HCT116 (cell line): ENCODE measurements at regions not wholly inside any gene's neighbourhood (a gene's known extent, or its start where the extent isn't known, plus 50 kb on each side); places are given as distances from the start of the nearest gene placed in this dataset.

Experiments used
- ATAC-seq: fragments of 200-7000 bp; cut with Tn5 transposase; 2 replicates; pipeline ENCODE4 v1.9.1; 2020; ENCODE audit warnings: mild to moderate bottlenecking, moderate library complexity
- BruUV-seq: library from RNA; stranded (reverse); fragments of 400-500 nt; replicated peaks from 2 replicates; lab custom pipeline; 2021; lab: Mats Ljungman, UMichigan
- CTCF ChIA-PET: fragments of 300-600 bp; sonication (Branson Sonifier 250); formaldehyde crosslinking; loops from one replicate; lab custom pipeline; 2021; ENCODE audit warnings: antibody characterized with exemption; lab: Charles Lee
- POLR2A ChIA-PET: fragments of 300-600, 350-600 bp; sonication (Branson Sonifier 250); formaldehyde crosslinking; loops from one replicate; lab custom pipeline; 2021; ENCODE audit warnings: antibody characterized with exemption; lab: Charles Lee
- RAD21 ChIA-PET, 2 experiments: fragments of 300-600 bp; sonication (Branson Sonifier 250); formaldehyde crosslinking; loops; one replicate each; lab custom pipeline; 2023; ENCODE audit warnings: low total read pairs in 2 of 2; ENCODE audit not compliant: uncharacterized antibody in 2 of 2, unreplicated experiment in 2 of 2, low non-redundant PET in 1 of 2; lab: Charles Lee
- DNase-seq: peaks from one replicate; pipeline ENCODE4 v3.0.0-alpha.2; 2010; ENCODE audit warnings: low read depth, low spot score
- H2AFZ ChIP-seq: fragments of 200-600 bp; shearing (Covaris generic), sonication (generic); 2 replicates; pipeline ENCODE4 v1.6.1; 2017; ENCODE audit warnings: low read depth, mixed run types, mixed read lengths, antibody characterized with exemption, low read length; ENCODE audit not compliant: poor library complexity, severe bottlenecking
- H3K27ac ChIP-seq: 2 replicates; pipeline ENCODE4 v1.5.1; 2012; ENCODE audit warnings: low read depth, low read length
- H3K27me3 ChIP-seq: fragments of 200-600 bp; sonication (generic); 2 replicates; pipeline ENCODE4 v1.6.1; 2016; ENCODE audit warnings: mixed run types, low read length, mixed read lengths; ENCODE audit not compliant: insufficient read depth
- H3K36me3 ChIP-seq, 2 experiments: fragments of 200-500 bp in 1 of 2; fragments of 200-600 bp in 1 of 2; sonication (Bioruptor generic) in 1 of 2; sonication (generic) in 1 of 2; 2 replicates each; pipeline versions ENCODE4 v1.5.1 to v1.6.1; 2014 to 2016; ENCODE audit warnings: low read length in 2 of 2, inconsistent platforms in 1 of 2, mixed read lengths in 1 of 2, mixed run types in 1 of 2; ENCODE audit not compliant: insufficient read depth in 2 of 2, control insufficient read depth in 1 of 2
- H3K4me1 ChIP-seq, 2 experiments: fragments of 200-600 bp in 1 of 2; sonication (generic) in 1 of 2; 2 replicates each; pipeline versions ENCODE4 v1.5.1 to v1.6.1; 2012 to 2017; ENCODE audit warnings: low read length in 2 of 2, inconsistent platforms in 1 of 2, mild to moderate bottlenecking in 1 of 2, mixed read lengths in 1 of 2, mixed run types in 1 of 2, moderate library complexity in 1 of 2; ENCODE audit not compliant: insufficient read depth in 2 of 2, control insufficient read depth in 1 of 2
- H3K4me2 ChIP-seq: fragments of 200-600 bp; sonication (generic); 2 replicates; pipeline ENCODE4 v1.6.1; 2017; ENCODE audit warnings: mixed run types, low read length, mixed read lengths
- H3K4me3 ChIP-seq, 2 experiments: fragments of 200-600 bp in 1 of 2; sonication (generic) in 1 of 2; replicated peaks in 1 of 2; 2 replicates each; pipeline ENCODE4 v1.5.1; 2011 to 2016; ENCODE audit warnings: low read length in 2 of 2, control low read depth in 1 of 2, low read depth in 1 of 2, mild to moderate bottlenecking in 1 of 2, mixed read lengths in 1 of 2, mixed run types in 1 of 2
- H3K79me2 ChIP-seq: fragments of 200-600 bp; sonication (generic); 2 replicates; pipeline ENCODE4 v1.6.1; 2017; ENCODE audit warnings: mild to moderate bottlenecking, mixed run types, low read length, moderate library complexity, mixed read lengths; ENCODE audit not compliant: insufficient read depth
- H3K9ac ChIP-seq: fragments of 200-600 bp; sonication (generic); 2 replicates; pipeline ENCODE4 v1.6.1; 2016; ENCODE audit warnings: low read length, mixed read lengths
- H3K9me2 ChIP-seq: fragments of 200-600 bp; sonication (generic), shearing (Covaris generic); 2 replicates; pipeline ENCODE4 v1.6.1; 2017; ENCODE audit warnings: mixed run types, mild to moderate bottlenecking, moderate library complexity; ENCODE audit not compliant: insufficient read depth
- H3K9me3 ChIP-seq, 2 experiments: fragments of 200-500 bp in 1 of 2; fragments of 200-600 bp in 1 of 2; sonication (Bioruptor generic) in 1 of 2; sonication (generic) in 1 of 2; 2 replicates each; pipeline ENCODE4 v1.6.1; 2014 to 2017; ENCODE audit warnings: low read length in 2 of 2, mixed read lengths in 2 of 2, inconsistent platforms in 1 of 2, low read depth in 1 of 2, mild to moderate bottlenecking in 1 of 2, mixed run types in 1 of 2, moderate library complexity in 1 of 2; ENCODE audit not compliant: control insufficient read depth in 1 of 2, insufficient read depth in 1 of 2
- H4K20me1 ChIP-seq: fragments of 200-600 bp; sonication (generic), shearing (Covaris generic); 2 replicates; pipeline ENCODE4 v1.6.1; 2017; ENCODE audit warnings: mixed run types, mild to moderate bottlenecking, moderate library complexity; ENCODE audit not compliant: insufficient read depth
- ATF3 ChIP-seq: IDR thresholded peaks from 2 replicates; pipeline ENCODE4 v1.6.1; 2012
- CBX3 ChIP-seq: IDR thresholded peaks from 2 replicates; pipeline ENCODE4 v1.6.1; 2012; ENCODE audit warnings: low read depth
- CEBPB ChIP-seq: IDR thresholded peaks from 2 replicates; pipeline ENCODE4 v1.6.1; 2012; ENCODE audit warnings: low read depth
- CTCF ChIP-seq, 3 experiments: fragments of 200-600 bp in 1 of 3; sonication (generic) in 1 of 3; IDR thresholded peaks in 2 of 3; conservative IDR thresholded peaks in 1 of 3; 2 replicates each; pipeline ENCODE4 v1.5.1; 2012 to 2017; ENCODE audit warnings: low read depth in 2 of 3, low read length in 2 of 3, antibody characterized with exemption in 1 of 3, borderline replicate concordance in 1 of 3, control low read depth in 1 of 3, mild to moderate bottlenecking in 1 of 3, mixed read lengths in 1 of 3, mixed run types in 1 of 3, moderate library complexity in 1 of 3; ENCODE audit not compliant: insufficient read depth in 1 of 3
- ELF1 ChIP-seq: IDR thresholded peaks from 2 replicates; pipeline ENCODE4 v1.6.1; 2012; ENCODE audit warnings: low read depth, borderline replicate concordance
- EZH2 ChIP-seq: fragments of 200-600 bp; sonication (generic); IDR thresholded peaks from 2 replicates; pipeline ENCODE4 v1.6.1; 2017; ENCODE audit warnings: antibody characterized with exemption, mixed run types
- EZH2phosphoT487 ChIP-seq: fragments of 200-600 bp; IDR thresholded peaks from 2 replicates; pipeline ENCODE4 v1.6.1; 2018; ENCODE audit warnings: antibody characterized with exemption, borderline replicate concordance
- FOSL1 ChIP-seq: IDR thresholded peaks from 2 replicates; pipeline ENCODE4 v1.6.1; 2012; ENCODE audit warnings: low read depth
- JUND ChIP-seq: IDR thresholded peaks from 2 replicates; pipeline ENCODE4 v1.6.1; 2012
- MAX ChIP-seq: IDR thresholded peaks from 2 replicates; pipeline ENCODE4 v1.6.1; 2012
- POLR2A ChIP-seq: IDR thresholded peaks from 2 replicates; pipeline ENCODE4 v1.7.0; 2011; ENCODE audit warnings: borderline replicate concordance; ENCODE audit not compliant: insufficient read depth, insufficient read length; ENCODE audit errors: extremely low read depth
- POLR2AphosphoS5 ChIP-seq: IDR thresholded peaks from 2 replicates; pipeline ENCODE4 v1.6.1; 2011; ENCODE audit warnings: mild to moderate bottlenecking, low read depth, low read length, moderate library complexity
- SIN3A ChIP-seq: IDR thresholded peaks from 2 replicates; pipeline ENCODE4 v1.6.1; 2012; ENCODE audit warnings: low read depth
- SP1 ChIP-seq: IDR thresholded peaks from 2 replicates; pipeline ENCODE4 v1.6.1; 2012; ENCODE audit warnings: low read depth
- SRF ChIP-seq: IDR thresholded peaks from 2 replicates; pipeline ENCODE4 v1.6.1; 2012; ENCODE audit warnings: low read depth
- YY1 ChIP-seq: IDR thresholded peaks from 2 replicates; pipeline ENCODE4 v1.6.1; 2011; ENCODE audit warnings: low read length, low read depth, moderate library complexity, mild to moderate bottlenecking; ENCODE audit not compliant: insufficient replicate concordance; ENCODE audit errors: extremely low read depth
- ZFX ChIP-seq: fragments of 450-650 bp; IDR thresholded peaks from 2 replicates; pipeline ENCODE4 v1.6.1; 2017
- intact Hi-C: fragments of 100-400 bp; cut with micrococcal nuclease; formaldehyde crosslinking; loops from 2 replicates; pipeline ENCODE4 v1.10.0; 2022

GRCh38 chr13:53241891-53242348 is 213.3 kb downstream of the OLFM4 start:
- H3K4me1 ChIP-seq, result no peaks in the 10 kb centered on the region
- TF ChIP-seq MAX, result no peak
- TF ChIP-seq SIN3A, result no peak
- no peak for TF ChIP-seq YY1
- TF ChIP-seq CEBPB, result no peak
- TF ChIP-seq SP1, result no peak
- no peak for TF ChIP-seq POLR2A
- no peak for TF ChIP-seq CTCF (IDR thresholded peaks at IDR 0.05 in 2 of 3, conservative IDR thresholded peaks at IDR 0.05 in 1 of 3; ENCODE audit: borderline replicate concordance in 1 of 3, insufficient read depth in 1 of 3, low read depth in 2 of 3, low read length in 2 of 3)
- no peak for TF ChIP-seq CBX3
- intact Hi-C loops, result no loop called here
- H3K79me2 ChIP-seq, result no peaks in the 10 kb centered on the region
- H3K36me3 ChIP-seq, result no peaks in the 10 kb centered on the region
- H3K9me2 ChIP-seq, result no peaks in the 10 kb centered on the region
- no peaks in the 10 kb centered on the region for H3K27me3 ChIP-seq
- no peak overlapping the region for H3K4me3 ChIP-seq
- H3K9me3 ChIP-seq, result no peaks in the 10 kb centered on the region
- no peak overlapping the region for H3K9ac ChIP-seq
- BruUV-seq, result no TSS peak
- DNase-seq (no peak), ATAC-seq (no peak)
- CTCF ChIA-PET, result no interaction called here
- H3K4me2 ChIP-seq, result no peak overlapping the region
- POLR2A ChIA-PET, result no interaction called here
- H4K20me1 ChIP-seq, result no peaks in the 10 kb centered on the region
- no peak overlapping the region for H2AFZ ChIP-seq
- RAD21 ChIA-PET, result no interaction called here
- no peak overlapping the region for H3K27ac ChIP-seq

GRCh38 chr13:53249236-53249635 is 220.6 kb downstream of the OLFM4 start:
- Histone ChIP-seq H3K4me3 (no peak overlapping the region), H3K79me2 (no peaks in the 10 kb centered on the region), H3K36me3 (no peaks in the 10 kb centered on the region), H3K9ac (no peak overlapping the region), H3K9me2 (no peaks in the 10 kb centered on the region), H2AFZ (no peak overlapping the region), H3K4me1 (no peaks in the 10 kb centered on the region), H4K20me1 (no peaks in the 10 kb centered on the region), H3K9me3 (no peaks in the 10 kb centered on the region), H3K27ac (no peak overlapping the region), H3K4me2 (no peak overlapping the region), H3K27me3 (no peaks in the 10 kb centered on the region)
- RAD21 ChIA-PET, result no interaction called here
- ATAC-seq (no peak), DNase-seq (no peak)
- intact Hi-C loops, result no loop called here
- CTCF ChIA-PET, result no interaction called here
- POLR2A ChIA-PET, result no interaction called here
- TF ChIP-seq JUND, result no peak
- no peak for TF ChIP-seq ELF1
- TF ChIP-seq FOSL1, result no peak
- TF ChIP-seq SIN3A, result no peak
- TF ChIP-seq POLR2A, result no peak
- no peak for TF ChIP-seq CEBPB
- no peak for TF ChIP-seq ATF3
- no peak for TF ChIP-seq SP1
- no peak for TF ChIP-seq SRF
- TF ChIP-seq EZH2, result no peak
- TF ChIP-seq POLR2AphosphoS5, result no peak
- TF ChIP-seq CTCF (IDR thresholded peaks at IDR 0.05 in 2 of 3, conservative IDR thresholded peaks at IDR 0.05 in 1 of 3; ENCODE audit: borderline replicate concordance in 1 of 3, insufficient read depth in 1 of 3, low read depth in 2 of 3, low read length in 2 of 3), result no peak
- TF ChIP-seq CBX3, result no peak
- TF ChIP-seq EZH2phosphoT487, result no peak
- TF ChIP-seq ZFX, result no peak
- no TSS peak for BruUV-seq
